GM19324 (cell line): ENCODE measurements at regions not wholly inside any gene's neighbourhood (a gene's known extent, or its start where the extent isn't known, plus 50 kb on each side); places are given as distances from the start of the nearest gene placed in this dataset.
"Not testable (repeated sequence)": the region's sequence is repeated elsewhere in the genome, so short reads cannot be mapped to it uniquely, and the experiment has no call there.

ENCODE experiments used
- ATAC-seq: cut with Tn5 transposase; IDR thresholded peaks from one replicate; pipeline ENCODE4 v1.9.1; 2021; ENCODE audit warnings: mild to moderate bottlenecking, moderate library complexity; ENCODE audit not compliant: unreplicated experiment, low FRiP score

DNA sequence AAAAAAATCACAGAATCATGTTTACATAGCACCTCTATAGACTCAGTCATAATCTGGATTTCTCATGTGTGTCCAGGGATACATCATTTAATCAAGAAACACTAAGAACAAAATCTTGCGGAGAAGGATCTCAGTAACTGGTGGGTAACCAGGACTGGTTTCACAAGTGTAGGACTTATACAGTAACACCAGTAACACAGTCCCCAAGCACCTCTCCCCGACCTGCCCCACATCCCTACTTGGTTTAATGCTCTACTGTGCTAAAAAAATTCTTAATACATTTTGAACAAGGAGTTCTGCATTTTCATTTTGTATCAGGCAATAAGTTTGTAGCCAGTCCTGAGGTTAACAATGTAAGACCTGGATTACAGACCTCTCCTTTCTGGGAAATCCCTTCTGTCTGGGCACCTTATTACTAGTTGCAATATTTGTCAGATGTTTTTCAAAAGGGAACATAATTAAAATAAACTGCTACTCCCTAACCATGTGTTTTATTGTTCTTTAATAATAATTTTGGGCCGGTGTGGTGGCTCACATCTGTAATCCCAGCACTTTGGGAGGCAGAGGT lies 57.6 kb upstream of the BBX start:
- ATAC-seq = no peak

DNA sequence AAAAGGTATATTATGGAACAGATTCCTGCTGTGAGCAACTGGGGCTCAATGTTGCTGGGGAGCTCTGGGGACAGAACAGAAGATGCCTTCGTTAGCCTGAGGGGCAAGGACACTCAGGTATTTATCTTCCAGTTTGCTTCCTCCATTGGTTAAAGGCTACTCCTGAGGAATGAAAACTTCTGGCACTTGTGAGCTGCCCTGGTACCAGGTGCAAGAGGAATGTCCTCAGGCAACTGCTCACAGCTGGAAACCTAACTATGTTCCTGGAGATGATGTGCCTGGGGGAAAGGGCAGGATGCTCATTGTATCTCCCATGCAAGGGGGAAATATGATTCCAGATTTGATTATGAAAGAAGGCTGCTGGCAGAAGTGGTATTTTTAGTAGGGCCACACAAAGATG lies 54.0 kb upstream of the BBX start:
- ATAC-seq = no peak

DNA sequence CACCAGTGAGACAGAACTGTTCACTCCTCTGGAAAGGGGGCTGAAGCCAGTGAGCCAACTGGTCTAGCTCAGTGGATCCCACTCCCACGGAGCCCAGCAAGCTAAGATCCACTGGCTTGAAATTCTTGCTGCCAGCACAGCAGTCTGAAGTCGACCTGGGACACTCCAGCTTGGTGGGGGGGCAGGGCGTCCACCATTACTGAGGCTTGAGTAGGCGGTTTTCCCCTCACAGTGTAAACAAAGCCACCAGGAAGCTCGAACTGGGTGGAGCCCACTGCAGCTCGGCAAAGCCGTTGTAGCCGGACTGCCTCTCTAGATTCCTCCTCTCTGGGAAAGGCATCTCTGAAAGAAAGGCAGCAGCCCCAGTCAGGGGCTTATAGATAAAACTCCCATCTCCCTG lies 52.3 kb upstream of the BBX start:
- ATAC-seq = not testable (repeated sequence)
